ENCODE measurements at regions not wholly inside any gene's neighbourhood (a gene's known extent, or its start where the extent isn't known, plus 50 kb on each side); places are given as distances from the start of the nearest gene placed in this dataset.

- Histone ChIP-seq H2AFZ (ENCODE audit: control insufficient read depth, low read depth, low read length) (no peak overlapping the region), H3K27ac (ENCODE audit: control insufficient read depth, insufficient read depth) (no peak overlapping the region), H3K9ac (ENCODE audit: control insufficient read depth, insufficient read depth, low read length) (no peak overlapping the region), H3K4me3 (no peak overlapping the region), H3K27me3 (replicated peaks in 1 of 2; ENCODE audit: control insufficient read depth in 2 of 2, insufficient read depth in 2 of 2, low read length in 1 of 2) (no peaks in the 10 kb centered on the region), H4K20me1 (ENCODE audit: control insufficient read depth, insufficient read depth) (no peaks in the 10 kb centered on the region), H3K4me2 (ENCODE audit: control insufficient read depth, insufficient read depth) (no peak overlapping the region), H3K36me3 (ENCODE audit: control insufficient read depth in 2 of 2, insufficient read depth in 2 of 2, low read length in 1 of 2) (no peaks in the 10 kb centered on the region), H3K79me2 (ENCODE audit: control insufficient read depth, insufficient read depth, low read length) (no peaks in the 10 kb centered on the region), H3K9me3 (replicated peaks; ENCODE audit: control insufficient read depth, insufficient read depth, low read length) (peaks cover 4% of the 10 kb centered on the region; the same call in 1 of the 3 replicates), H3K4me1 (ENCODE audit: control insufficient read depth, insufficient read depth, low read length) (no peaks in the 10 kb centered on the region)
- DNase-seq (ENCODE audit: low read depth, low spot score) = no peak
- ATAC-seq = no peak
- WGBS (ENCODE audit: insufficient coverage, insufficient replicate concordance, low lambda C conversion rate, missing lambda C conversion rate) = 100% methylated on average over 1 of the region's 1 CpG
- FAIRE-seq = no peak
- POLR2A ChIA-PET = interaction anchor here (0.6 to 10.3 kb wide), 3 partner anchors 9 to 13 kb away, joined by 3 to 157 read pairs (median 7); no protein-coding TSS in a partner anchor
- SMC1A ChIA-PET (ENCODE audit: uncharacterized antibody, unreplicated experiment) = interaction anchor here (0.9 to 10.5 kb wide), 7 partner anchors 8 to 33 kb away, joined by 3 to 244 read pairs (median 4); no protein-coding TSS in a partner anchor
- RAD21 ChIA-PET (ENCODE audit: unreplicated experiment) = interaction anchor here (1.4 to 4.9 kb wide), 3 partner anchors 9 to 17 kb away, joined by 3 to 58 read pairs (median 3); no protein-coding TSS in a partner anchor
- intact Hi-C loops (cut with micrococcal nuclease; ENCODE audit: unreplicated experiment) = no loop called here
- in situ Hi-C loops (cut with MboI) = loop anchor here (25.0 kb wide), 1 partner anchor 360 kb away; no protein-coding TSS in a partner anchor
- BruUV-seq (replicated peaks) = no TSS peak
- CTCF ChIA-PET = interaction anchor here (0.9 to 18.4 kb wide), 6 partner anchors 8 to 503 kb away, joined by 3 to 235 read pairs (median 3); no protein-coding TSS in a partner anchor
- TF ChIP-seq EZH2 (IDR thresholded peaks at IDR 0.05; ENCODE audit: borderline replicate concordance, control insufficient read depth, low read depth, low read length) (no peak), RCOR1 (conservative IDR thresholded peaks at IDR 0.05; ENCODE audit: low read depth, low read length) (no peak), ATF7 (IDR thresholded peaks at IDR 0.05; ENCODE audit: low read depth) (no peak), IKZF2 (IDR thresholded peaks at IDR 0.05) (no peak), MYB (IDR thresholded peaks at IDR 0.05; ENCODE audit: borderline replicate concordance, low read depth, low read length) (no peak), ZNF24 (IDR thresholded peaks at IDR 0.05) (no peak), BCLAF1 (IDR thresholded peaks at IDR 0.05) (no peak), ZNF592 (IDR thresholded peaks at IDR 0.05) (no peak), CBX5 (IDR thresholded peaks at IDR 0.05; ENCODE audit: low read depth) (no peak), MXI1 (IDR thresholded peaks at IDR 0.05; ENCODE audit: low read depth, low read length) (no peak), MYC (IDR thresholded peaks at IDR 0.05; ENCODE audit: insufficient read depth, insufficient read length, insufficient replicate concordance, low read length, severe bottlenecking) (no peak), EP300 (IDR thresholded peaks at IDR 0.05; ENCODE audit: borderline replicate concordance in 1 of 2, control insufficient read depth in 1 of 2, low read depth in 2 of 2, low read length in 2 of 2) (no peak), HSF1 (IDR thresholded peaks at IDR 0.05; ENCODE audit: low read depth, low read length) (no peak), TARDBP (IDR thresholded peaks at IDR 0.05; ENCODE audit: borderline replicate concordance) (no peak), EGR1 (IDR thresholded peaks at IDR 0.05; ENCODE audit: borderline replicate concordance in 1 of 2, low read depth in 2 of 2, low read length in 2 of 2) (no peak)
These were observed 138.8 kb downstream of the EVA1A start for GRCh38 chr2:75421986-75422385.

Data from GM12878 (cell line).